ENCODE measurements at regions not wholly inside any gene's neighbourhood (a gene's known extent, or its start where the extent isn't known, plus 50 kb on each side); places are given as distances from the start of the nearest gene placed in this dataset.

GRCh38 chr14:71333705-71334104 is 426.4 kb downstream of the PCNX1 start:
- TF ChIP-seq, protein P1, sequence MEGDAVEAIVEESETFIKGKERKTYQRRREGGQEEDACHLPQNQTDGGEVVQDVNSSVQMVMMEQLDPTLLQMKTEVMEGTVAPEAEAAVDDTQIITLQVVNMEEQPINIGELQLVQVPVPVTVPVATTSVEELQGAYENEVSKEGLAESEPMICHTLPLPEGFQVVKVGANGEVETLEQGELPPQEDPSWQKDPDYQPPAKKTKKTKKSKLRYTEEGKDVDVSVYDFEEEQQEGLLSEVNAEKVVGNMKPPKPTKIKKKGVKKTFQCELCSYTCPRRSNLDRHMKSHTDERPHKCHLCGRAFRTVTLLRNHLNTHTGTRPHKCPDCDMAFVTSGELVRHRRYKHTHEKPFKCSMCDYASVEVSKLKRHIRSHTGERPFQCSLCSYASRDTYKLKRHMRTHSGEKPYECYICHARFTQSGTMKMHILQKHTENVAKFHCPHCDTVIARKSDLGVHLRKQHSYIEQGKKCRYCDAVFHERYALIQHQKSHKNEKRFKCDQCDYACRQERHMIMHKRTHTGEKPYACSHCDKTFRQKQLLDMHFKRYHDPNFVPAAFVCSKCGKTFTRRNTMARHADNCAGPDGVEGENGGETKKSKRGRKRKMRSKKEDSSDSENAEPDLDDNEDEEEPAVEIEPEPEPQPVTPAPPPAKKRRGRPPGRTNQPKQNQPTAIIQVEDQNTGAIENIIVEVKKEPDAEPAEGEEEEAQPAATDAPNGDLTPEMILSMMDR (conservative IDR thresholded peaks at IDR 0.05), result no peak
- no peak for TF ChIP-seq EZH2 (IDR thresholded peaks at IDR 0.05; ENCODE audit: low read depth)

All from PC-9 (cell line).